Neuronal stem cell (in vitro differentiated cells): ENCODE measurements at regions not wholly inside any gene's neighbourhood (a gene's known extent, or its start where the extent isn't known, plus 50 kb on each side); places are given as distances from the start of the nearest gene placed in this dataset.

Experiments used
- DNase-seq: peaks from one replicate; pipeline ENCODE4 v3.0.0-alpha.2; 2013; ENCODE audit warnings: low spot score
- H2AFZ ChIP-seq: one replicate; pipeline ENCODE4 v1.6.1; 2013; ENCODE audit warnings: mild to moderate bottlenecking, low read length, inconsistent platforms
- H2AK5ac ChIP-seq: 2 replicates; pipeline ENCODE4 v1.6.1; 2013; ENCODE audit warnings: low read depth, mild to moderate bottlenecking, inconsistent platforms, low read length, moderate library complexity, mixed read lengths
- H2BK120ac ChIP-seq: 2 replicates; pipeline ENCODE4 v1.6.1; 2013; ENCODE audit warnings: low read depth, mild to moderate bottlenecking, inconsistent platforms, low read length, moderate library complexity, mixed read lengths
- H2BK12ac ChIP-seq: one replicate; pipeline ENCODE4 v1.6.1; 2013; ENCODE audit warnings: low read length, inconsistent platforms
- H2BK15ac ChIP-seq: 2 replicates; pipeline ENCODE4 v1.6.1; 2013; ENCODE audit warnings: mild to moderate bottlenecking, low read length, inconsistent platforms, mixed read lengths
- H2BK5ac ChIP-seq: one replicate; pipeline ENCODE4 v1.6.1; 2013; ENCODE audit warnings: inconsistent platforms, mild to moderate bottlenecking, low read length, moderate library complexity
- H3K14ac ChIP-seq: one replicate; pipeline ENCODE4 v1.6.1; 2013; ENCODE audit warnings: low read length, inconsistent platforms
- H3K18ac ChIP-seq: 2 replicates; pipeline ENCODE4 v1.6.1; 2013; ENCODE audit warnings: low read length, inconsistent platforms
- H3K23ac ChIP-seq: 2 replicates; pipeline ENCODE4 v1.6.1; 2013; ENCODE audit warnings: low read depth, mild to moderate bottlenecking, mixed read lengths, low read length, inconsistent platforms; ENCODE audit not compliant: poor library complexity
- H3K27ac ChIP-seq: replicated peaks from 3 replicates; pipeline ENCODE4 v1.5.1; 2013; ENCODE audit warnings: low read length, inconsistent platforms
- H3K27me3 ChIP-seq, 3 experiments: 2 replicates each; pipeline ENCODE4 v1.6.1; 2013; ENCODE audit warnings: low read length in 3 of 3, mild to moderate bottlenecking in 2 of 3, inconsistent platforms in 1 of 3, low read depth in 1 of 3, mixed read lengths in 1 of 3, moderate library complexity in 1 of 3; ENCODE audit not compliant: control insufficient read depth in 3 of 3, insufficient read depth in 3 of 3
- H3K36me3 ChIP-seq, 2 donors: replicated peaks in 1 of 2; 2 replicates each; pipeline ENCODE4 v1.6.1; 2013; ENCODE audit warnings: low read length in 2 of 2; ENCODE audit not compliant: control insufficient read depth in 2 of 2, insufficient read depth in 2 of 2
- H3K4ac ChIP-seq: 2 replicates; pipeline ENCODE4 v1.6.1; 2013; ENCODE audit warnings: inconsistent platforms, mild to moderate bottlenecking, low read length, moderate library complexity
- H3K4me1 ChIP-seq, 2 donors: 1 replicate in 1 of 2; 2 replicates in 1 of 2; pipeline ENCODE4 v1.6.1; 2013; ENCODE audit warnings: low read length in 2 of 2, low read depth in 1 of 2; ENCODE audit not compliant: control insufficient read depth in 2 of 2, insufficient read depth in 1 of 2
- H3K4me2 ChIP-seq: one replicate; pipeline ENCODE4 v1.6.1; 2013; ENCODE audit warnings: mild to moderate bottlenecking, low read length, inconsistent platforms; ENCODE audit not compliant: insufficient read depth, poor library complexity, severe bottlenecking
- H3K4me3 ChIP-seq, 2 donors: 2 replicates each; pipeline ENCODE4 v1.5.1; 2013; ENCODE audit warnings: low read length in 2 of 2, mild to moderate bottlenecking in 2 of 2, inconsistent platforms in 1 of 2, moderate library complexity in 1 of 2
- H3K79me1 ChIP-seq: one replicate; pipeline ENCODE4 v1.6.1; 2013; ENCODE audit warnings: low read depth, mild to moderate bottlenecking, inconsistent platforms, low read length, moderate library complexity
- H3K9ac ChIP-seq: one replicate; pipeline ENCODE4 v1.6.1; 2013; ENCODE audit warnings: mild to moderate bottlenecking, low read depth, low read length, inconsistent platforms; ENCODE audit not compliant: poor library complexity
- H3K9me3 ChIP-seq, 2 donors: replicated peaks in 1 of 2; 2 replicates each; pipeline versions ENCODE3 to v1.6.1; 2013; ENCODE audit warnings: low read length in 2 of 2, mild to moderate bottlenecking in 2 of 2, inconsistent platforms in 1 of 2, low read depth in 1 of 2, mixed read lengths in 1 of 2, moderate library complexity in 1 of 2; ENCODE audit not compliant: control insufficient read depth in 2 of 2, insufficient read depth in 1 of 2
- H4K8ac ChIP-seq: one replicate; pipeline ENCODE4 v1.6.1; 2013; ENCODE audit warnings: low read depth, mild to moderate bottlenecking, inconsistent platforms, low read length, moderate library complexity
- H4K91ac ChIP-seq: one replicate; pipeline ENCODE4 v1.6.1; 2013; ENCODE audit warnings: low read length, low read depth, mild to moderate bottlenecking, inconsistent platforms; ENCODE audit not compliant: poor library complexity
- WGBS, 2 donors: extraction: QIAGEN DNeasy Blood & Tissue Kit; methylation state at CpG; one replicate each; pipeline ENCODE4 v1.1.7; 2013; ENCODE audit warnings: missing lambda C conversion rate in 2 of 2, mixed read lengths in 1 of 2; ENCODE audit not compliant: insufficient read length in 2 of 2, insufficient replicate concordance in 1 of 2; ENCODE audit errors: extremely low coverage in 2 of 2; 5-methylcytosine and 5-hydroxymethylcytosine counted together

GRCh38 chr9:108780942-108781734 is 74.6 kb downstream of the ACTL7B start:
- Histone ChIP-seq H3K9ac (no peak overlapping the region), H3K18ac (peak overlapping the region; percentile 33), H4K8ac (no peak overlapping the region), H3K23ac (no peak overlapping the region), H3K4ac (no peak overlapping the region), H2BK15ac (no peak overlapping the region), H2BK120ac (no peak overlapping the region), H3K4me1 (peaks cover 2 to 25% of the 10 kb centered on the region in 2 donors), H3K36me3 (no peaks in the 10 kb centered on the region), H2AK5ac (no peak overlapping the region), H2BK12ac (no peak overlapping the region), H3K27ac (no peak overlapping the region), H3K27me3 (no peaks in the 10 kb centered on the region), H3K79me1 (no peaks in the 10 kb centered on the region), H3K4me2 (no peak overlapping the region), H3K4me3 (no peak overlapping the region), H4K91ac (no peak overlapping the region), H3K9me3 (no peaks in the 10 kb centered on the region), H2AFZ (peak overlapping the region; percentile 41), H3K14ac (no peak overlapping the region), H2BK5ac (no peak overlapping the region)
- WGBS, 2 donors, result no CpG with 5 or more reads among the region's 11 CpGs
- DNase-seq, result no peak

- no peak overlapping the region for H2AFZ ChIP-seq
- no peaks in the 10 kb centered on the region for H3K27me3 ChIP-seq
- H2BK5ac ChIP-seq, result no peak overlapping the region
- no peaks in the 10 kb centered on the region for H3K79me1 ChIP-seq
- H3K23ac ChIP-seq, result no peak overlapping the region
- H2AK5ac ChIP-seq, result no peak overlapping the region
- H3K4me2 ChIP-seq, result no peak overlapping the region
- no peak overlapping the region for H3K9ac ChIP-seq
- no peak overlapping the region for H2BK15ac ChIP-seq
- no peak overlapping the region for H3K4ac ChIP-seq
- no peak for DNase-seq
- H4K8ac ChIP-seq, result no peak overlapping the region
- no peak overlapping the region for H4K91ac ChIP-seq
- H2BK12ac ChIP-seq, result no peak overlapping the region
- no peak overlapping the region for H3K27ac ChIP-seq
- H3K36me3 ChIP-seq, result no peaks in the 10 kb centered on the region
- H3K4me1 ChIP-seq, result peaks cover 2 to 24% of the 10 kb centered on the region in 2 donors
- no CpG with 5 or more reads among the region's 10 CpGs for WGBS, 2 donors
- H3K4me3 ChIP-seq, result no peak overlapping the region
- no peak overlapping the region for H3K18ac ChIP-seq
- H3K9me3 ChIP-seq, result no peaks in the 10 kb centered on the region
- no peak overlapping the region for H3K14ac ChIP-seq
- no peak overlapping the region for H2BK120ac ChIP-seq
Observed at GRCh38 chr9:108779551-108780325, 76.0 kb downstream of the ACTL7B start.

GRCh38 chr9:108776920-108777639 is 78.7 kb downstream of the ACTL7B start:
- H3K27me3 ChIP-seq, result no peaks in the 10 kb centered on the region
- no peak overlapping the region for H3K23ac ChIP-seq
- no peak for DNase-seq
- no peak overlapping the region for H2BK12ac ChIP-seq
- H3K4me1 ChIP-seq, result peaks cover 0 to 14% of the 10 kb centered on the region in 2 donors
- no peak overlapping the region for H3K4me2 ChIP-seq
- no peak overlapping the region for H2AK5ac ChIP-seq
- H3K14ac ChIP-seq, result no peak overlapping the region
- no peak overlapping the region for H4K91ac ChIP-seq
- no peak overlapping the region for H3K18ac ChIP-seq
- H2BK5ac ChIP-seq, result no peak overlapping the region
- no peak overlapping the region for H3K9ac ChIP-seq
- no peaks in the 10 kb centered on the region for H3K9me3 ChIP-seq
- H4K8ac ChIP-seq, result no peak overlapping the region
- no peak overlapping the region for H2BK120ac ChIP-seq
- H3K27ac ChIP-seq, result no peak overlapping the region
- H3K79me1 ChIP-seq, result no peaks in the 10 kb centered on the region
- no peak overlapping the region for H2AFZ ChIP-seq
- no CpG with 5 or more reads among the region's 4 CpGs for WGBS, 2 donors
- no peaks in the 10 kb centered on the region for H3K36me3 ChIP-seq
- H2BK15ac ChIP-seq, result no peak overlapping the region
- H3K4me3 ChIP-seq, result no peak overlapping the region
- no peak overlapping the region for H3K4ac ChIP-seq

DNA sequence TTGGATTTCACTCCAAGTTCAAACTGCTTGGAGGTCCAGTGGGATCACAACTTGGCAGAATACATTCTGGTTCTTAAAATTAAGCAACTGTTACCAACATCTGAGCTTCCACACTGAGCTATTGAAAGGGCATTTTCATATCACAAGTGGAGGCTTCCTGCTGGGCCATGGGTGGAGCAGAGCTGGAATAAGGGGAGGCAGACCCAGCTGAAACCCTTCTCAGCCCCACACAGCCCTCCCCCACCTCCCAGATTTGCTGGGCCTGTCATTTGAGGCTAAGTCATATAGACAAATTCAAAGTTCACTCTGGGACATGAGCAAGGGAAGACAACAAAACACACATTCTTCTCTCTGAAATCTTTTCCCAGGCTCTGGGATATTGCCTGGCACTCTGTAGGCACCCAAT is 79.9 kb downstream of the ACTL7B start:
- Histone ChIP-seq H3K4me1 (peaks cover 0 to 8% of the 10 kb centered on the region in 2 donors), H3K23ac (no peak overlapping the region), H3K27ac (no peak overlapping the region), H2AFZ (no peak overlapping the region), H3K36me3 (no peaks in the 10 kb centered on the region), H2AK5ac (no peak overlapping the region), H3K79me1 (no peaks in the 10 kb centered on the region), H4K91ac (no peak overlapping the region), H3K4me2 (no peak overlapping the region), H3K14ac (no peak overlapping the region), H3K9me3 (no peaks in the 10 kb centered on the region), H2BK5ac (no peak overlapping the region), H2BK12ac (no peak overlapping the region), H3K4ac (no peak overlapping the region), H3K4me3 (no peak overlapping the region), H2BK15ac (no peak overlapping the region), H3K27me3 (no peaks in the 10 kb centered on the region), H3K18ac (no peak overlapping the region), H2BK120ac (no peak overlapping the region), H4K8ac (no peak overlapping the region), H3K9ac (no peak overlapping the region)
- no peak for DNase-seq
